OCI-M1 (cell line): ENCODE measurements at regions not wholly inside any gene's neighbourhood (a gene's known extent, or its start where the extent isn't known, plus 50 kb on each side); places are given as distances from the start of the nearest gene placed in this dataset.

Experiments
- DNase-seq: peaks from one replicate; lab custom pipeline; 2025; lab: John Stamatoyannopoulos, UW

DNA sequence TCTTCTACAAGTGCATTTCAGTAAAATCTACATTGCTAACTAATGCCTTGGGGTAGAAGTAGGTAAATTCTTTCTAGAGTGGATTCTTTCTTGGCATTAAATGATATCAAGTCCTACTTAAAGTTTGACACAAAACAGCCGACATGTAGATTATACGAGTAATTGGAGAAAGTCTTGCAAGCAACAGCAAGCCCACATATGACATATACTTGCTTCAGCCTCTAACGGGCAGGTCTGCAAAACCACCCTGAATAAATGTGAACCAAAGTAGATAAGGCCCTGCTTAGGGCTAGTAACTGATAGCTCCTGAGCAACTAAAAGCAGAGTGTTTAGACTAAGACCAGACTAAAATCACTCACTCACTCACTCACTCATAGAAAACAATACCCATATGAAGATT lies 203.2 kb downstream of the LTN1 start:
- DNase-seq = peak; percentile 96

DNA sequence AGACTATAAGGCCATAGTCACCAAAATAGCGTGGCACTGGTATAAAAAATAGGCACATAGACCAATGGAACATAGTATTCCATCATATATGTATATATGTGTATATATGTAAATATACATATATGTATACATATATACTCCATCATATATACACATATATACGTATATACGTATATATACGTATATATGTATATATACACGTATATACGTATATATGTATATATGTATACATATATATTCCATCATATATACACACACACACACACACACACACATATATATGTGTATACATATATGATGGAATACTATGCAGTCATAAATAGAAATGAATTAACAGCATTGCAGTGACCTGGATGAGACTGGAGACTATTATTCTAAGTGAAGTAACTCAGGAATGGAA lies 204.6 kb downstream of the LTN1 start:
- no peak for DNase-seq

DNA sequence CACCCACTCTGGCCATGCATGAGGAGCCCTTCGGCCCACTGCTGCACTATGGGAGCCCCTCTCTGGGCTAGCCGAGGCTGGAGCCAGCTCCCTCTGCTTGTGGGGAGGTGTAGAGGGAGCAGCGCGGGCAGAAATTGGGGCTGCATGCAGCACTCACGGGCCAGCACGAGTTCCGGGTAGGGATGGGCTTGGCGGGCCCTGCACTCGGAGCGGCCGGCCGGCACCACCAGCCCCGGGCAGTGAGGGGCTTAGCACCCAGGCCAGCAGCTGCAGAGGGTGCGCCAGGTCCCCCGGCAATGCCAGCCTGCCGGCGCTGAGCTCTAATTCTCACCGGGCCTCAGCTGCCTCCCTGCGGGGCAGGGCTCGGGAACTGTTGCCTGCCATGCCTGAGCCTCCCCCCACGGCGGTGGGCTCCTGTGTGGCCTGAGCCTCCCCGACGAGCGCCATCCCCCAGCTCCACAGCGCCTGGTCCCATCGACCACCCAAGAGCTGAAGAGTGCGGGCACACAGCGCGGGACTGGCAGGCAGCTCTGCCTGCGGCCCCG lies 209.0 kb downstream of the LTN1 start:
- no peak for DNase-seq

DNA sequence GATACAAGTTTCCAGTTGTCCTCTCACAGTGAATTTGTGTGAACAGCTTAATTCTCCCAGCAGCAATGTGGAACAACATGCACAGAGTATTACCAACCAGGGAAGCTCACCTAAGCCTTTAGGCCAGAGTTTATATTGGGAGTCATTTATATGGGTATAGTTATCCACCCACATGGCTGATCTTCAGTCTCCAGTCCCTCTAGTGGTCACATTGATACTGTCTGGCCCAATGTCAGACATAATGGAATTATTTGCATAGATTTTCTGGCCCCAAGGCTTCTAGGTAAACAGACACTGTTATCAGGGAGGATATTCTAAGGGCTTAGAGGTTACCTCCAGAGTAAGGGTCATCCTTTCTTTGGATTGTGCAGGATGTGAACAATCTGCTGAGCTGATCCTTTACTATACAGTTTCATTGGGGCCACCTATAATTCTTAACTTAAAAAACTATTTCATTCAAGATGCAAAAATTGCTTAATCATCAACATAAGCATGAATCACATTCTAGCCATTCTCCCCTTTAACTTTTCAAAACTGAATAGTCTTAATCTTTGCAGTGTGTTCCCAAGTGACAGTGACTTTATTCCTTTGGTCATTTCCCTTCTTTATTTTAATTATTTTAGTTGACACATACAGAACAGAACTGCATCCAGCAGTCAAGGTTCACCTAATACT lies 210.9 kb downstream of the LTN1 start:
- peak; percentile 78 for DNase-seq

DNA sequence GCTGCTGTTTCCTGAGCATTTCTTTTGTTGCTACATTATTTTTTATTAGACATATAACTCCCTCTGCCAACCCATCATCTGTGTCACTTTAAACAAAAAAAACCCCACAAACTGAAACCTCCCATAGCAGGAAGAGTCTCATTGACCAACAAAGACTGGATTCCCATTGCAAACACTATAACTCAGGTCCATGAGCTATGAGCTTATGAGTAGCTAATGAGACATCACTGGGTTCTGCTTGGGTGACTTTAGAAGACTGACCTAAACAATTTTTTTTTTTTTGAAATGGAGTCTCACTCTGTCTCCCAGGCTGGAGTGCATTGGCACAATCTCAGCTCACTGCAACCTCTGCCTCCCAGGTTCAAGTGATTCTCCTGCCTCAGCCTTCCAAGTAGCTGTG lies 212.8 kb downstream of the LTN1 start:
- DNase-seq = no peak

DNA sequence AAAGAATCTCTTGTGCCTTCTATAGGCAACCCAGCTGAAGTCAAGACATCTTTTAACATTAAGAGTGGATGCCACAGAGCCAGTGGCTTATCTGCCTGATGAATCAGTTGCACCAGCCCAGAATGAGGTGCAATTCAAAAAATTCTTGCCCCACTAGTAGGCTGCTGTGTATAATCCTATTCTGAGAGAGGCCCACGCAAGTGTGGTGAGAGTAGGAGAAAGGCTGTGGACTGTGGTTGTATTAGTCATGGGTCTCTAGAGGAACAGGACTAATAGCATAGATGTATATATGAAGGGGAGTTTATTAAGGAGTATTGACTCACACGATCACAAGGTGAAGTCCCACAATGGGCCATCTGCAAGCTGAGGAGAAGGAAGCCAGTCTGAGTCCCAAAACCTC lies 216.4 kb downstream of the LTN1 start:
- DNase-seq = no peak

DNA sequence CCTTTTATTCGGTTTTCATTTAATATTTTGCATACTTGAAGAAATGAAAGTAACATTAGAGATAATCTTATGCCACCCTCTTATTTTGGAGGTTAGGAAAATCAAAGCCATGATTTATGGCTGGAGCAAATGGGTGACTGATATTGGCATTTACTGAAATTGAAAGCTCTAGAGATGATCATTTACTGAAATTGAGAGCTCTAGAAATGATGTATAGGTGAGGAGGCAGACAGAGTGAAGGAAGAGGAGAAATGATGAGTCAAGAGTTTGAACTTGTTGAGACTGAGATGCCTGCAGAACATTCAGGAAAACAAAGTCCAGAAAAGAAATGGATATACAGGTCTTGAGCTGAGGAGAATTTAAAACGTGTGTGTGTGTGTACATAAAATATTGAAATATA lies 217.6 kb downstream of the LTN1 start:
- no peak for DNase-seq

DNA sequence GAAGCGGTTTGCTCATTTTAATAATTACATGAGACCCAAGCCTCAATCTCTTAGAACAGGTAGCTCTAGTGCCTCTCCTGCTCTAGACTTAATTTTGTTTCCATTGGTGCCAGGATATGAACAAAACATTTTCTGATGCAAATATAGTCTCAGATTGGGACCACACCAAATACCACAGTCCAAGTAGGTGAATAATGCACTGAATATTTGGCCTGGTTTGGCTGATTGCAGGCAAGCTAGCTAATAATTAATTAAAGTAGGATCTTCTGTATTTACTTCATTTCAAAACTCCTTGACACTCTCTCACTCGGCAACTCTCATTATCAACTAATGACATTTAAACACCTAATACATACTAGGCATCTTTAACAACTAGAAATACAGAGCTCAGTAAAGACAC lies 219.6 kb downstream of the LTN1 start:
- DNase-seq = no peak

DNA sequence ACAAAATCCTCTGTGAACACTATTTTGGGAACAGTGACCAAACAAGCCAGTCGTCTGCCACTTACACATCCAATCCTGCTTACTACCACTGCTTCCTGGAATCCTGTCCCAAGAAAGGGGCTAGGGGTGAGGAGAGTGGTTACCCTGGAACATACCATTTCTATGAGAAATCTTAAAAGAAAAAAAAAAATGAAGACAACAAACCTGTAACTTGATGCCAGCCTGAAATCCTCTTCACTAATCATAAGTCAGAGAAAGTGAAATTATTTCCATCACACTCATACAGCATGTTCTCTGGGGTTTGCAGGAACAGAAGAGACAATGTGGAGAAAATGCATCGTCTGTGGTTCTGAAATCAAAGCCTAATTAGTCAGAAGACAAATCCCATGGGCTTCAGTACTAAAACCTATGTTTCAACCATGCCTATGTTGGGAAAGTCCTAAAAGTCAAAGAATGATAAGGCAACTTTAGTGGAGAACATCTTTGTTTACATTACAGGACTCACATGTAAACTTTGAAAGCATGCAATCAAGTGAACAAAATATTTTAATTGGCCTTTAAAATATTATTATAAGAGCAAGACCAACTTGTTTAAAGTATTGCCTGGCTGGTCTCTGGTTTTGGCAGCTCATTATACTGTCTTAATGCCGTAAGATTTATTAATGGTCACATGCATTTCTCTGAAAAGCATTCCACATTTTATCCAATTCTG lies 220.7 kb downstream of the LTN1 start:
- DNase-seq = no peak

DNA sequence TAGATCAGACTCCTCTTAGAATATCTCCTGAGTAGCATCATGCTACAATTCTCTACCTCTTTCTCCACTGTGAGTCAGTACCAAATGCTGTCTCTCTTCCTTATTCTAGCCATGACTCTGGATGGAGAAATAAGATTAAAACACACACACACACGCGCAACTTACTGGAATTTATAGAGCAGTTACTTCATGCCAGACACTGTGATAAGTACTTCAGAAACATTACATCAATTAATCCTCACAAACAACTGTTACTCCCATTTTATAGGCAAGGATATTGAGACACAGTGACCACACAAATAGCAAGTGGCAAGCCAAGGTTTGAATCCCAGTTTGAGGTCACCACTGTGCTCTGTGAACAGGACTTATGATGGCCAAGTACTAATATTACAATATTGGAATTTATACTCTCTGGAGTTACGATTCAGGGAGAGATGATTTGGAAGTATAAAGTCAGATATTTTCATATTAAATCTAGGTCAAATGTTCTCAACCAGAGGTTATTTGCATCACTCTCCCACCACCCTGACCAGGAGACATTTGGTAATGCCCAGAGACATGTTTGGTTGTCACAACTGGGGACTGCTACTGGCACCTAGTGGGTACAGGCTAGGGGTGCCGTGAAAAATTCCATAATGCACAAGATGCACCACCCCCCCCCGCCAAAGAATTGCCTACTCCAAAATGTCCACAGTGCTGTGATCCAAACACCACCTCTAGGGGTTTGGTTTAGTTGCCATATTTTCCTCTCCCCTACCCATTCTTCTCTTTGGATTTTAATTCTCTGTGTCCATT lies 221.6 kb downstream of the LTN1 start:
- no peak for DNase-seq

DNA sequence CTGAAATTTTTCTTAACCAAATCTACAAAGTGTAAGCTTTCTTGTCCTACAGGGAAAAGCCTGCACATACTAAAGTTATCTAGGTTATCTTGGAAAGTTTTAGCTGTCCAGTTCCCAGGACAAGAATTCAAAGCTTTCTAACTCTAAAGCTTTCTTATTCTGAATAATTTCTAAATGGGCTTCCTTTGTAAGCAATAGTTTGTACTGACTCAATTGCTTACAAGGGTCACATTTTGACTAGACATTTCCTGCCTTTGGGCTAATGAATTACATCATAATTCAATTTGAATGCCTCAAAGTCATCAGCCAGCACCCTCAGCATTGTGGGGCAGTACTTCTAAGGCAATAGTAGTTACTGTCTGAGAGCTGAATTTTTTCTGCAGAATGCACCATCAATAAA lies 223.0 kb downstream of the LTN1 start:
- DNase-seq = no peak

DNA sequence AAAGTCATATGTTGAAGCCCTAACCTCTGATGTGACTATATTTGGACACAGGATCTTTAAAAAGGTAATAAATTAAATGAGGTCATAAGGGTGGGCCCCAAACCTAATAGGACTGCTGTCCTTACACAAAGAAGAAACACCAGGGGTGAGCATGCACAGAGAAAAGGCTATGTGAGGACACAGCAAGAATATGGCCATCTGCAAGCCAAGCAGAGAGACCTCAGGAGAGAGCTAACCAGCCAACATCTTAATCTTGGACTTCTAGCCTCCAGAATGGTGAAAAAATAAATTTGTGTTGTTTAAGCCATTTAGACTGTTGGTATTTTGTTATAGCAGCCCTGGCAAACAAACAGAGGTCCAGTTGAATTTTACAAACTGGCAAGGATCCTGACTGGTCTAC lies 223.9 kb downstream of the LTN1 start:
- no peak for DNase-seq

DNA sequence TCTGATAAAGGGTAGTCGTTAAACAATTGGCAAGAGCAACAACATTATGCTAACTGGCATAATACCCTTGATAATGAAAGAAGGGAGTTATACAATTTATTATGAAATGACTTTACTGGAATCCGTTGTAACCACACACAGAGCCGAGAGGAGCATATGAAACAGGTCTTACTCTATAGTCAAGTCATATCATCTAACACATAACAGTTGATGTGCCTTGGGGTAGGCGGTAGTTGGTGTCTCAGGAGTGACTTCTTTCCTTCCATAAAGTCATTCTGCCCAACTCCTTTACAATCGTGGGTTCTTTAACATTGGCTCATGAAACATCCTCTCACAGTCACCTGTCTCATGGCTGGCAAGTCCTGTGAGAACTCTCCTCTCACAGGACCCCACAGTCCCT lies 225.2 kb downstream of the LTN1 start:
- DNase-seq = no peak

DNA sequence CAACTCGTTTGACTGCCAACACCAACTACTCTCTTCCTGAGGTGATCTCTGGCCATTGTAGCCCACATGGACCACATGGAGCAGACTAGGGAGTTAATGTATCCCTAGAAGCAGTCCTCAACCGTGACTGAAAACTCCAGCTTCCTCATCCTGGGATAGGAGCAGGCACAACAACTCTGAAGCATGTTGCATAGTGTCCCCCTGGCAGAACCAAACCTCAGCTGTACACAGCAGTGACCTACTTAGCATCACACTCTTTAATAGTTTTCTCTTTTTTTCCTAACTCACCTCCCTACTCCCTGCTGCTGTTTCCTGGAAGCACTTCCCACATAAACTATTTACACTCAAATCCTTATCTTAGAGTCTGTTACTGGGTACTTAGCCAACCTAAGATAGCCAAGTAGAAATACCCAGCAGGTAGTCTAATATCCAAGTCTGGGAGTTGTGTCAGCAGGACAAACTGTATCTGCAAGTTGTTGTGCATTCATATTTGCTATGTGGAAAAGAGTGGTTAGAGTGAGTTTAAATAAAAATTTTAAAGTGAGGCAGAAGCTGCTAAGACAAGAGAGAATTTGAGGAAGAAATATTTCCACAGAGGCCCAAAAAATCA lies 228.8 kb downstream of the LTN1 start:
- DNase-seq = no peak

DNA sequence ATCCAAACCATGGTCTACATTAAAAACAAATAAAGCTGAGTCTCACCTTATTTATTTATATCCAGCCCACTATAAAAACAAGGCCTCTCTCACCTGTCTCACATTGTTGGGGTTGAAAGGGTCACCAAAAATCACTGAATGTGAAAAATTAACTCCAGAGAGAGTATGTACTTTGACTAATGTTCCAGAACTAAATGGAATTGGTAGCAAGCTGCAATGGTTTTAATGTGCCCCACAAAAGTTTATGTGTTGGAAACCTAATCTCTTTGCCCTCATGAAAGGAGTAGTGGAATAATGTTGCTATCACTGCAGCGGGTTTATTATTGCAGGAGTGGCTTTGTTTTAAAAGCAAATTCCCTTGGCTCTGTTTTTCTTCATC lies 230.3 kb downstream of the LTN1 start:
- DNase-seq = no peak

DNA sequence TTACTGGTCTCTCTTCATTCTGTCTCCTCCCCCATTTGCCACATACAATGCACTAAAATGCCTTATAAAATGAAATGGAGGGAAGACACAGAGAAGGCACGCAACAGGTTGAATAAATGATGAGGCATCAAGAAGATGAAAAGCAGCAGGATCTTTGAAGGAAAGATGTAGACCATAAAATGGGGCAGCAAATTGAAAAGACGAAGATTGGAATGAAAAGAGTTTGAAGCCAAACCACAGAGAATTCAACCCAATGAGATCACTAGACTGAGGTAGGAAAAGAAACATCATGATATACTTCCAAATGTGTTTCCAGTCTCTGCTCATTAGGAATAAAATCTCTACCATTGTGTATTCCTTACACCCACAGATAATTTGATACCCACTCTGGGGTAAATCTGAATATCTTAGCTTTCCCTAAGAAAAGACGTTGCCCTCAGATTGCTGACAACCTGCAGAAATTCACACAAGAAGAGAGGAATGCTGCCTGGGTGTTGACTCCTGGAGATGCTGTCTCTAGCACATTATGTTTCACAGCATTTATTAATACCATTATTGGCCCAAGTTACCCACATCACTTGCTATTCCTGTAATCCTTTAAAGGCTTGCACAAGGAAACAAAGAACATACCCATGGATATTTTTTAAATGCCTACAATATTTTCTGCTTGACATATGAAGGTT lies 230.9 kb downstream of the LTN1 start:
- no peak for DNase-seq

DNA sequence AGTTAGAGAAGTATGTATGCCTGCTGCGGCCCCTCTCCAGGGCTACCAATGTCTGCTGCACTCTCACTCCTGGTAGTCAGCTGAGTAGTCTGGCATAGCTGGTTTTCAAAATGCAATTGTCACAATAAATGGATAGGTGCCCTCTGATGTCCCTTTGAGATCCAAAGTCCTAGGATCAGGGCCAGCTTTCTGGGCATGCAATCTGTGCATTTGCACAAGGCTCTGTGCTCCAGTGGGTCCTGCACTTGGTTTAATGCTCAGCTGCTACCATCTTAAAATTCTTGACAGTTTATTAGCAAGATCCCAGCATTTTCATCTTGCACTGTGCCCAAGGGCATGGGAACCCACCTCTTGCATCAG lies 233.8 kb downstream of the LTN1 start:
- no peak for DNase-seq

DNA sequence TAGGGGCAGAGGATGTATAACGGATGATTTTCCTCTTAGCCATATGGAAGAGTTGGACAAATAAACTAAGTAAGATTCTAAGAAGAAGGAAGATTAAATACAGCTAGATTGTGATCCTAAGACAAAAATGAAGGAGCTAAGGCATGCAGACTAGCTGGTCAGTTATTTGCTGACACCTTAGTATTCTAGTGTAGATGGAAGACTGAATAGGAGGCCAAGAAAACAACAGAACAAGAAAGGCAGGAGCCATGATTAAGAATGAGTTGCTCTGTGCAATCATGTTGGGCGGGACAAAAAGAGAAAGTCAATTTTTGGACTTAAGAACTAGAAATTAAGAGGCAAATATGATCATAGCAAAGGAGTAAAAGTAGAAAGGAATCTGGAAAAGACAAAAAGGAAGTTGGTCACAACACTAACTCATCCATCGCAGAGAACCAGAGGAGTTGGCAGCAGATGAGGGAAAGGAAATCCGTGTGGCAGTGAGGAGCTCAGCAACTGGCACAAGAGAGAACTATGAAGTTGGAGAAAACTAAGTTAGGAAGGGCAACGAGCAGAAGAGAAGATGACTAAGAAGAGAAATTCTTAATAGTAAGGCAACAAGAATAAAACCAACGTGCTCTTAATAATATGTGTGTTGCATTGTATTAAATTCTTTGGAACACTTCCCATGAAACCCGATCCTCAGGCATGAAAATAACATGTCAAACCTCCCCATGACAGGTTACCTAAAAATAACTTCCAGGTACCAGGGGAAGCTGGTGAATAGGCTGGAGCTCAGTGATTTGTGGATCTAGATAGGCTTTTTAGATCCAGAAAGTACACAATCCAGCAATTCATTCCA lies 234.4 kb downstream of the LTN1 start:
- DNase-seq = no peak

DNA sequence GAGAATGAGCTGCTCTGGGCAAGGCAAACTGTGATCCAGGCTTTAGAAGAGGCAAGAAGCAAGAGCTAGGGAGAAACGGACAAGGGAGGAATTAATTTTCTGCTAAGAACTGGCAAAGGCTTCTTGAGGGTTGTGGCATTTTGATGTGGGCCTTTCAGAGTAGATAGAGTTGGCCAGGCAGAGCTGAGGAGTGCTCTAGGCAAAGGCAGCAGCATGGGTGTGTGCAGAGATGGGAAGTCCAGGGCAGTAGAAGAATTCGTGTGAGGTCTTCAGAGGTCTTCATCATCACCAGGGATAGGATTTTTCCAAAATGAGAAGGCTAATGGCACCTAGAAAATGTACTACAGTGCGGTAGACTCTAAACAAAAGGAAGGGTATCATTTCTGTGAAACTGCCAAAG lies 237.8 kb downstream of the LTN1 start:
- no peak for DNase-seq

DNA sequence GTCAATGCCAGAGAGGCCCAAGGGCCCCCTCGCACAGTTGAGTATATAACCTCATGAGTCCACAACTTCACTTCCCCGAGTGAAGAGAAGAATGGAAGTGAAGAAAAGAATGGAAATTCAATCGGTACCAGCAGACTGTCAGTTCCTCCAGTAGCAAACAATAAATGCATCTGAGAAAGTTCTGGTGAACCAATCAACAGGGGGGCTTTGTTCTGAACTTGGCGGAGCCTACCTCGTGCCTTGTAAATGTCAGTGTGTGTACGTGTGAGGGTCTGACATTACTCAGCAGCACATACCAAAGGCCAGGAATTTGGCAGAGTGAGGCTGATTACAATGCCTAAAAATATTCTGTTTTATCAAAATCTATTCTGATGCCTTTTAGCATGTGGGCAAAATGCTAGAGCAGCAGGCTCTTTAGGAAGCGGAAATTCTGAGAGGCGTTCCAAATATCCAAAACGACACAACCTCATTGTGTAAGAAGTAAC lies 238.5 kb downstream of the LTN1 start:
- no peak for DNase-seq

DNA sequence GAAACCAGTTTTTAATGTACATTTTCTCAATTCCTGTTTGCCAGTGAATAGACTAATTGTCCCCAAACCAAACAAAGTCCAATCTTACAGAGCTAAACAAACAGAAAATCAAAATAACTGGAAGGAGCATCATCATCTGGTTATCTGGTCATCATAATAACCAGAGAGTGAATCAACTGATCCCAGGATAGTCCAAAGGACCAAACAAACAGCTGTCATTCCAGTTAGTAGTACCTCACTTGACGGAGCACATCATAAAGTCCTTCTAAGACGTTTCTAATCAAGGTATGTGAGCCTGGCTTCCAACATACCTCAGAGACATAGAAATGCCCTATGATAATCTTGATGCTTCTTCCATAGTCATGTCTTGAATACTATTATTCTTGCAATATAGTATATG lies 240.5 kb downstream of the LTN1 start:
- DNase-seq = no peak
